ENCODE measurements at regions not wholly inside any gene's neighbourhood (a gene's known extent, or its start where the extent isn't known, plus 50 kb on each side); places are given as distances from the start of the nearest gene placed in this dataset.

GRCh38 chr2:123040506-123040905 lies 984.6 kb upstream of the CNTNAP5 start:
- TF ChIP-seq, protein P1, sequence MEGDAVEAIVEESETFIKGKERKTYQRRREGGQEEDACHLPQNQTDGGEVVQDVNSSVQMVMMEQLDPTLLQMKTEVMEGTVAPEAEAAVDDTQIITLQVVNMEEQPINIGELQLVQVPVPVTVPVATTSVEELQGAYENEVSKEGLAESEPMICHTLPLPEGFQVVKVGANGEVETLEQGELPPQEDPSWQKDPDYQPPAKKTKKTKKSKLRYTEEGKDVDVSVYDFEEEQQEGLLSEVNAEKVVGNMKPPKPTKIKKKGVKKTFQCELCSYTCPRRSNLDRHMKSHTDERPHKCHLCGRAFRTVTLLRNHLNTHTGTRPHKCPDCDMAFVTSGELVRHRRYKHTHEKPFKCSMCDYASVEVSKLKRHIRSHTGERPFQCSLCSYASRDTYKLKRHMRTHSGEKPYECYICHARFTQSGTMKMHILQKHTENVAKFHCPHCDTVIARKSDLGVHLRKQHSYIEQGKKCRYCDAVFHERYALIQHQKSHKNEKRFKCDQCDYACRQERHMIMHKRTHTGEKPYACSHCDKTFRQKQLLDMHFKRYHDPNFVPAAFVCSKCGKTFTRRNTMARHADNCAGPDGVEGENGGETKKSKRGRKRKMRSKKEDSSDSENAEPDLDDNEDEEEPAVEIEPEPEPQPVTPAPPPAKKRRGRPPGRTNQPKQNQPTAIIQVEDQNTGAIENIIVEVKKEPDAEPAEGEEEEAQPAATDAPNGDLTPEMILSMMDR (conservative IDR thresholded peaks at IDR 0.05; ENCODE audit: control insufficient read depth, insufficient read depth, low read depth, low read length): no peak
- DNase-seq (ENCODE audit: low read depth): no peak
- H3K4me3 ChIP-seq (ENCODE audit: control insufficient read depth, low read depth, low read length): no peak overlapping the region

- no peak overlapping the region for H3K4me3 ChIP-seq (ENCODE audit: control insufficient read depth, low read depth, low read length)
- TF ChIP-seq, protein P1 (conservative IDR thresholded peaks at IDR 0.05; ENCODE audit: control insufficient read depth, insufficient read depth, low read depth, low read length): no peak
- DNase-seq (ENCODE audit: low read depth): no peak
Observed at GRCh38 chr2:123043458-123043857, 981.6 kb upstream of the CNTNAP5 start.

- H3K4me3 ChIP-seq (ENCODE audit: control insufficient read depth, low read depth, low read length): no peak overlapping the region
- DNase-seq (ENCODE audit: low read depth): no peak
- TF ChIP-seq, protein P1 (conservative IDR thresholded peaks at IDR 0.05; ENCODE audit: control insufficient read depth, insufficient read depth, low read depth, low read length): no peak
Observed at GRCh38 chr2:123045713-123046112, 979.4 kb upstream of the CNTNAP5 start.

DNA sequence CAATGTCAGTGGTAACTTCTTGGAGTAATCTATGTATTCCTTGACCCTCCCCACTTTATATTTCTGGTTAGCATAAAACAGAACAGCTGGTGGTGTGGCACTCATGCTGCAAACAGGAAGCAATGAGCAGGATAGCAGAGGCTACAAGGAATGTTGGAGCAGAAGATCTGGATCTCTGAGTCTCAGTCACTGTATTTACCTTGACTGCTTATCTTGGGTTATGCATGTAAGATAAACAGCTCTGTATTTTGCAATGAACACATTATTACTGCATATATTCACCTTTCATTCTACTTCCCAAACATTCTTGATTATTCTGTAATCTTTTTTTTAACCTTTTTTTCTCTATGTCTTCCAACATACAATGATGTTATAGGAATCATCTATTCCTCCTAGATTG lies 977.9 kb upstream of the CNTNAP5 start:
- no peak for DNase-seq (ENCODE audit: low read depth)
- TF ChIP-seq, protein P1 (conservative IDR thresholded peaks at IDR 0.05; ENCODE audit: control insufficient read depth, insufficient read depth, low read depth, low read length): no peak
- no peak overlapping the region for H3K4me3 ChIP-seq (ENCODE audit: control insufficient read depth, low read depth, low read length)

DNA sequence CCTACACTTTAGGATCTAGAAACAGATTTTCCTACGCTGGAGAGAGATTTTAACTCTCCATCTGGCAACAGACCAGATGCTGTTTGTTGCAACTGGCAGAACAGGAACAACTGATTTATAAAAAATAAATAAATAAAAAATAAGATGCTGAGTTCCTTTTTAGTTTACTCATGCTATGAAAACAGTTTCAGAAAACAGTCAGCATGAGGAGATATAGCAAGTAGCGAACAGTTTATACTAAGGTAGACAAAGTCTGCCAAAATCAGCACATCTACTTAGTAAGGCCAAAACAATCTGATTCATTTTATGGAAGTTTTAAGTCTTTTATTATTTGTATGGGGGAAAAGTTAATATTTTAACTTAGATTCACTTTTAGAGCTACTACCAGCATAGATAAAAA lies 974.0 kb upstream of the CNTNAP5 start:
- TF ChIP-seq, protein P1 (conservative IDR thresholded peaks at IDR 0.05; ENCODE audit: control insufficient read depth, insufficient read depth, low read depth, low read length): no peak
- no peak for DNase-seq (ENCODE audit: low read depth)

GRCh38 chr2:123061534-123061933 lies 963.6 kb upstream of the CNTNAP5 start:
- TF ChIP-seq, protein P1 (conservative IDR thresholded peaks at IDR 0.05; ENCODE audit: control insufficient read depth, insufficient read depth, low read depth, low read length): no peak
- DNase-seq (ENCODE audit: low read depth): no peak
- H3K4me3 ChIP-seq (ENCODE audit: control insufficient read depth, low read depth, low read length): no peak overlapping the region

More for the DNA sequence above, 974.0 kb upstream of the CNTNAP5 start:
- no peak overlapping the region for H3K4me3 ChIP-seq (ENCODE audit: control insufficient read depth, low read depth, low read length)

DNA sequence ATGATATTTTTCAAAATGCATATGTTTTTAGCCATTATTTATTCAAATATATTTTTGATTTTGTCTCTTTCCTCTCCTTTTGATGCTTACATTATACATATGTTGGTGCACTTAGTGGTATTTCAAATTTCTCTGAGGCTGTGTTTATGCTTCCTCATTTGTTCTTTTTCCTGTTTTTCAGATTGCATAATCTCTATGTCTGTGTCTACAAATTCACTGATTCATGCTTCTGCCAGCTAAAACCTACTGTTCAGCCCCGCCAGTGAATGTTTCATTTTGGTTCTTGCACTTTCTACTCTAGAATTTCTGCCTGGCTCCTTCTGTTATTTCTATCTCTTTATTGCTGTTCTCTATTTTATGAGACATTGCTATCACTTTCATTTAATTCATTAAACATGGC lies 951.7 kb upstream of the CNTNAP5 start:
- no peak for DNase-seq (ENCODE audit: low read depth)
- H3K4me3 ChIP-seq (ENCODE audit: control insufficient read depth, low read depth, low read length): no peak overlapping the region
- TF ChIP-seq, protein P1 (conservative IDR thresholded peaks at IDR 0.05; ENCODE audit: control insufficient read depth, insufficient read depth, low read depth, low read length): no peak

All from fibroblast of mammary gland (primary cell).